C4-2B (cell line): ENCODE measurements at regions not wholly inside any gene's neighbourhood (a gene's known extent, or its start where the extent isn't known, plus 50 kb on each side); places are given as distances from the start of the nearest gene placed in this dataset.

Experiments
- H3K27ac ChIP-seq: fragments of 450-650 bp; 2 replicates; pipeline ENCODE4 v1.5.1; 2017
- ZFX ChIP-seq: fragments of 450-650 bp; IDR thresholded peaks from 2 replicates; pipeline ENCODE4 v1.6.1; 2017
- TF ChIP-seq, protein P1 (sequence below): fragments of 450-650 bp; conservative IDR thresholded peaks from 2 replicates; pipeline ENCODE4 v1.5.1; 2017; ENCODE audit warnings: mild to moderate bottlenecking

DNA sequence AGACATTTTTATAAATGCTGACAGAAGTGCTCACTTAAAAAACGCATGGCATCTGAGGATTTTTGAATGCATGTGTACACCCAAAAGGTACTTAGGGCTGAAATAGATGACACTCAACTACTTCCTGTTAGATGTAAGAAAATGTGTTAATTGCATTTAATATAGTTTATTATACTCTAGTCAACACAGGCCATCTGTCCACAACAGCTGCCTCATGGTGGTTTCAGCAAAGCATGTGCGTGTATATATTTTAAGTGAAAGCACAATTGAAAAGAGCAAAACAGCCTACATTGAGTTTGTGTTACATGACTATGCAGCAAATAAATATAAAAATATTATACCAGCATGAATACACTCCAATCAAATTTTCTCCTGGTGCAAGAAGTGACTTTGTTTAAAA is 1233.0 kb upstream of the EYS start:
- no peak overlapping the region for H3K27ac ChIP-seq
- no peak for TF ChIP-seq ZFX
- TF ChIP-seq, protein P1, sequence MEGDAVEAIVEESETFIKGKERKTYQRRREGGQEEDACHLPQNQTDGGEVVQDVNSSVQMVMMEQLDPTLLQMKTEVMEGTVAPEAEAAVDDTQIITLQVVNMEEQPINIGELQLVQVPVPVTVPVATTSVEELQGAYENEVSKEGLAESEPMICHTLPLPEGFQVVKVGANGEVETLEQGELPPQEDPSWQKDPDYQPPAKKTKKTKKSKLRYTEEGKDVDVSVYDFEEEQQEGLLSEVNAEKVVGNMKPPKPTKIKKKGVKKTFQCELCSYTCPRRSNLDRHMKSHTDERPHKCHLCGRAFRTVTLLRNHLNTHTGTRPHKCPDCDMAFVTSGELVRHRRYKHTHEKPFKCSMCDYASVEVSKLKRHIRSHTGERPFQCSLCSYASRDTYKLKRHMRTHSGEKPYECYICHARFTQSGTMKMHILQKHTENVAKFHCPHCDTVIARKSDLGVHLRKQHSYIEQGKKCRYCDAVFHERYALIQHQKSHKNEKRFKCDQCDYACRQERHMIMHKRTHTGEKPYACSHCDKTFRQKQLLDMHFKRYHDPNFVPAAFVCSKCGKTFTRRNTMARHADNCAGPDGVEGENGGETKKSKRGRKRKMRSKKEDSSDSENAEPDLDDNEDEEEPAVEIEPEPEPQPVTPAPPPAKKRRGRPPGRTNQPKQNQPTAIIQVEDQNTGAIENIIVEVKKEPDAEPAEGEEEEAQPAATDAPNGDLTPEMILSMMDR, result no peak

DNA sequence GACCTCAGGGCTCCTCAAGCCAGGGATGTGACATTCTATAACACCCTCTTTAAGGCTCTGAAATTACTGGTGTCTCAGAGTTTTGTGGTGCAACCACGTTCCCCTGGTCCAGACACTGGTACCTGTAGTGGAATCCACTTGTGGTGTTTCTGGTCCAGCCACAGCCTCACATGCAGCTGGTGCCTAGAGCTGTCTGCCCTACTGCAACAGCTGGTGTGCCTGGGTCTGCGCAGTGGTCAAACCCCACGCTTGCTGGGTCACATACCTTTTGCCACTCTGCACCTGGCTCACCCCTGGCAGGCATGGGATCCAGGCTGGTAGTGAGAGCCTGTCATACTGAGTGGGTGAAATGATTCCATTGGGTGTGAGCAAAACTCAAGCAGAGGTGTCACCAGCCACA is 1230.2 kb upstream of the EYS start:
- TF ChIP-seq ZFX, result no peak
- TF ChIP-seq, protein P1, result no peak
- H3K27ac ChIP-seq, result no peak overlapping the region

DNA sequence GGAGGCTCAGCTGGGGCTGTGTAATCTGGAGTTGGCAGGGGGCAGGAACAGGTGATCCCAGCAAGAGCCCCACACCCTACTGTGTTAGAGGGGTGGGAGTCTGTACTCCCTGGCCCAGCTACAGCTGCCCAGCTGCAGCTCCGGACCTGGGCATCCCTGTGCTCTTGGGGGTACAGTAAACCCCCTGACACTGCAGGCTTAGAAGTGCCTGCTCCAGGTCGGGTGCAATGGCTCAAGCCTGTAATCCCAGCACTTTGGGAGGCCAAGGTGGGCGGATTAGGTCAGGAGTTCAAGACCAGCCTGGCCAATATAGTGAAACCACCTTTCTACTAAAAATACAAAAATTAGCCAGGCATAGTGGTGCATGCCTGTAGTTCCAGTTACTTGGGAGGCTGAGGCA is 1228.6 kb upstream of the EYS start:
- TF ChIP-seq, protein P1, result no peak
- TF ChIP-seq ZFX, result no peak
- no peak overlapping the region for H3K27ac ChIP-seq

DNA sequence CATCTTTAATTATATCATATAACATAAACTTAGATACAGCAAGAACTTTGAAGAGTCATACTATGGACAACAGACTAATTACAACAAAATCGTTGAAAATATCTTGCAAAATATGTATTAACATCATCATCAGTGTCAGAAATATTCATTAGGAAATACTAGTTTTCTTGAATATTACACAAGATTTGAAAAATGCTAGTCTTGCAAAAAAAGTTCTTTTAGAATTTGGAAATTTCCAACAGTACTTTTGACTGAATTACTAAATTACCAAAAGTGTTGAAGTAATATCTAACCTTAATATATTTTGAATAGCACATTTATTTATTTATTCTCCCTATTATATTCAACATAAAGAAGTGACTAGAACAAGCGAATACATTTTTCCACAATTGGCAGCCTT is 1224.8 kb upstream of the EYS start:
- TF ChIP-seq, protein P1, result no peak
- TF ChIP-seq ZFX, result no peak
- no peak overlapping the region for H3K27ac ChIP-seq

DNA sequence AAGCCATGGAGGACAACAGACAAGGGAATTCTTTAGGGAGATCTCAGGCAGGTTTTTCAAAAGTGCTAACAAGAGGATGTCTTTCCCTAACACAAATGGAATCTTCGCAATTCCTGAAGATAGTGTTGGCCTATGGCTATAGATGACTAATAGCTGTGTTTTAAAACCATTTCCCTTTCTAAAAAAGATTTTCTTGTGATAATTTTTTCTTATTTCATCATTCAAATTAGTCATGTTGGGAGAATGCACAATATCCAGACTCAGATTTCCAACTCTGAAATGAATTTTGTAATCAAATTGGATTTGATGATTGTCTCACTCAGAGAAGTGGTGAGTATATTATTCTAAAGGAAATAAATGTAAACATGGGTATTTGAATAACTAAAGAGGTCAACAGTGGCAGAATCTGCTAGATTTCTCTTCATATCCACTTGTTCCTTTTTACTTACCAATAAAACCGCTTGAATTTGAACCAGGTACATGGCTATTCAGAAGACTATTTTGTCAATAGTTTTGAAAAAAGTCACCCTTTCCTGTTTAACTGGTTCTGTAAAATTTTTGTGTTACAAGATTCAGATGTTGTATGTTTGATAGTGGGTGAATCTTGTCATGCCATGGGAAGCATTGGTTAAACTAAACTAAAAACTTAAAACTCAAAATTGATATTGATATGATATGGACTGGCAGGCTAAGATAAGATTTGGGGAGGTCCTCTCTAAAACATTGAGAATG is 1223.7 kb upstream of the EYS start:
- TF ChIP-seq ZFX, result no peak
- TF ChIP-seq, protein P1, result no peak
- H3K27ac ChIP-seq, result no peak overlapping the region

DNA sequence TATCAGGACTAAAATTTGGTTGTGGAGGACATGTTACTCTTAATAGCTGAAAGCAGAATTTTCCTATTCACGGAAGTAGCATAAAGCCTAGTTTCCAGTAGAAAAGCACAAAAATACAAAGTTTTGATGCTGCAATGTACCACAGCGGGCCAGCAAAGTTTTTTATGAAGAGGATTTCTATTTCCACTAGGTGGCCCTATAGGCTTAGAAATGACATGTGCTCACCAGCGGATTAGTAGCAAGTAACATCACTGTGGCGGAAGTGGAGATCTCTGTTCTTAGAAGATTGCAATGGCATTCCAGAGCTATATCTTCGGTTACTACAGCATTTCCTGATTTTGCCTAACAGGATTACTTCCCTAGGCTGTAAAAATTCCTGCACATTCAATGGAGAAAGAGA is 1219.0 kb upstream of the EYS start:
- H3K27ac ChIP-seq, result no peak overlapping the region
- no peak for TF ChIP-seq ZFX
- TF ChIP-seq, protein P1, result peak; percentile 49

DNA sequence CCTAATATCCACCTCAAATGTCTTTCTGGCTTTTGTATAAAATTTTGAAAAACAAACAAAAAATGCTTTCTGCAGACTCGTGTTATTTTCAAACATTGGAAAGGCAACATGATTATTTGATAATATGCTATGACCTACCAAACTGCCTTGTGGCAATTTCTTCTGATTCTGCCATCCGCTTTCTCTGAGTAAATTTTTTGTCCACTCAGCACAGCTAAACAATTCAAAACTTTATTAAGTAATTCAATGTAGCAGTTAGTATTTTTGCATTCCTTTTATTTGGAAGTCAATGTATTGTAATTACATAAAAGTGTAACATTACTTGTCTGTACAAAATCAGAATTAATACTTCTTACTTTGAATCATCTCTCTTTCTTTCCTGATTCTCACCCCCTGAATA is 1206.6 kb upstream of the EYS start:
- TF ChIP-seq, protein P1, result no peak
- no peak for TF ChIP-seq ZFX
- H3K27ac ChIP-seq, result no peak overlapping the region
